Endothelial cell of hepatic sinusoid (primary cell): ENCODE measurements at regions not wholly inside any gene's neighbourhood (a gene's known extent, or its start where the extent isn't known, plus 50 kb on each side); places are given as distances from the start of the nearest gene placed in this dataset.

Source experiments
- in situ Hi-C: cut with HindIII; loops from 2 replicates; pipeline ENCODE4 v1.10.0; 2017; ENCODE audit warnings: low sequenced_read_pairs

DNA sequence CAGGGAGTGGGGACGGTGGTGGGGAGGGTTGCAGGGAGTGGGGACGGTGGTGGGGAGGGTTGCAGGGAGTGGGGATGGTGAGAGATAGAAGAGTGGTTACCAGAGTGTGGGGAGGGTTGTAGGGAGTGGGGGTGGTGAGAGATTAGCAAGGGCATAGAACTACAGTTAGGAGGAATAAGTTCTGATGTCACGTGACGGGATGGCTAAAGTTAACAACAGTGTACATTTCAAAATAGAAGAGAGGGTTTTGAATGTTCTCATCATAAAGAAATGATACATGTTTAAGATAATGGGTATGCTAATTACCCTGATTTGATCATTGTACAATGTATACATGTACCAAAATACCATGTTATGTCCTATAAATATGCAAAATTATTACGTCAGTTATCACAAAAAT is 57.6 kb upstream of the FRMD1 start:
- in situ Hi-C loops: no loop called here

DNA sequence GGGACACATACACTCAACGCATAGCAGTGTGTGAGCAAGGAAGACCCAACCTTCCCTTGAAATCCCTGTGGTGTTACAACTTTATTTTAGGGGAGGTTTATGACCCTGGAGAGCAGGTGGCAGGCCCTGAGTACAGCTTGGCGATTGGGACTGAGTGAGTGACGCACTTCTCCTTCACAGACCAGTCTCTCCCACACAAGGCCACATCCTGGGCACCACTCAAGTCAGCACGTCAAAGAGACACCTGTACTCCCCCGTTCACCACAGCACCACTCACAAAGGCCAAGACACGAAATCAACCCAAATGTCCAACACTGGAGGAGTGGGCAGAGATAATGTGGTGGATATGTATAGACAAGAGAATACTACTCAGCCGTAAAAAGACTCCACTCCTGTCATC is 57.0 kb upstream of the FRMD1 start:
- in situ Hi-C loops: no loop called here

DNA sequence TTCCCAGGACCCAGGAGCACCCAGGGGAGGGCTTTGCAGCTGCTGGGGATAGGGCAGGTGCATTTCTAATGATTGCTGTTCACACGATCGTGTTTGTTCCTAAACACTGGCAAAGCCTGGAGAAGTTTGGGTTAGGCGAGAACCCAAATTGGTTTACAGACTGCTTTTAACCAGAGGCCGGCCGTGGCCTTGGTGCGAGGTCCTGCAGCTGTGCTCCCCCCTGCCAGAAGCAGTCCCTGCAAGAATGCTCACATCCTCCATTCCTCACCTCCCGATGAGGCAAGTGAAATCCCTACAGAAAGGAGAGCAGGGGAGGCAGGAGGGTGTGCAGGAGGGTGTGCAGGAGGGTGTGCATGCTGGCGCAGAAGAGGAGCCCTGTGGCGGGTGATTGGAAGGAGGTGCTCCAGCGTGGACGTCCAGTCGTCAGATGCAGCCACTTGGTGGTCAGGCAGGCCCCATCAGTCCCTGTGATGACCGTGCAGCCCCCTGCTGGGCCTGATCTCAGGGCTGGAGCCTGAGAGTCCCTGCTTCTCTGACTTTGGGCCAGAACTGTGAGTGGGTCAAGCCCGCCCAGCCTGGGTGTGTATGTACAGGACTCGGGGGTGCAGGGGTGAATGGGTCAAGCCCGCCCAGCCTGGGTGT is 55.7 kb upstream of the FRMD1 start:
- in situ Hi-C loops: no loop called here

GRCh38 chr6:168133687-168134559 is 54.9 kb upstream of the FRMD1 start:
- in situ Hi-C loops: no loop called here

GRCh38 chr6:168133168-168133561 is 54.2 kb upstream of the FRMD1 start:
- in situ Hi-C loops: no loop called here

DNA sequence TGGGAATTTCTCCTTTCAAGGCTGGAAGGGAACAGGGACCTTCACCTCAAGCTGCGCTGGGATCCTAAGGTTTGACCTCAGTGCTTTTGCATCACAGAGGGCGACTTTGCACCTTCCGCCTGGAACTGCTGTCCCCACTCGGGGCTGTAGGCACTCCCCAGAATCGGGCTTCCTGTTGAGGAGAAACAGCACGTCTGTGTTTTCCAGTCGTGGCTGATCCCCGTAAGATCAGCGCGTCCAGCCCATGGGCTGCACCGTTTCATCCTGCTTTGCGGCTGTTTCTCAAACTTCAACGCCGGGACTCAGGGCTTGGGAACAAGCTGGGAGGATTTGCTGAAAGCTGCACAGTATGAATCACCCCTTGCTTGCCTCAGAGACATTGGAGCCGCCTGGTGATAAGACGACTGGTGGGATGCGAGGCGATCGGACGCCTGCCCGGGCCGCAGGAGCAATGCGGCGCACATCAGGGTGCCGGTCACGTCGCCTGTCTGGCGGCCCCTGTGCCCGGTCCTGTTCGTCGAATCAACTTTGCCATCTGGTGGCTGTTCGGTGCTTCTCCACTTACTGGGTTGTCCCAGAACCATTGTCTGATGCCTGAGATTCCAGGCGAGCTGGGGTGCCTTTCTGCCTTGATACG is 53.6 kb upstream of the FRMD1 start:
- in situ Hi-C loops: no loop called here

DNA sequence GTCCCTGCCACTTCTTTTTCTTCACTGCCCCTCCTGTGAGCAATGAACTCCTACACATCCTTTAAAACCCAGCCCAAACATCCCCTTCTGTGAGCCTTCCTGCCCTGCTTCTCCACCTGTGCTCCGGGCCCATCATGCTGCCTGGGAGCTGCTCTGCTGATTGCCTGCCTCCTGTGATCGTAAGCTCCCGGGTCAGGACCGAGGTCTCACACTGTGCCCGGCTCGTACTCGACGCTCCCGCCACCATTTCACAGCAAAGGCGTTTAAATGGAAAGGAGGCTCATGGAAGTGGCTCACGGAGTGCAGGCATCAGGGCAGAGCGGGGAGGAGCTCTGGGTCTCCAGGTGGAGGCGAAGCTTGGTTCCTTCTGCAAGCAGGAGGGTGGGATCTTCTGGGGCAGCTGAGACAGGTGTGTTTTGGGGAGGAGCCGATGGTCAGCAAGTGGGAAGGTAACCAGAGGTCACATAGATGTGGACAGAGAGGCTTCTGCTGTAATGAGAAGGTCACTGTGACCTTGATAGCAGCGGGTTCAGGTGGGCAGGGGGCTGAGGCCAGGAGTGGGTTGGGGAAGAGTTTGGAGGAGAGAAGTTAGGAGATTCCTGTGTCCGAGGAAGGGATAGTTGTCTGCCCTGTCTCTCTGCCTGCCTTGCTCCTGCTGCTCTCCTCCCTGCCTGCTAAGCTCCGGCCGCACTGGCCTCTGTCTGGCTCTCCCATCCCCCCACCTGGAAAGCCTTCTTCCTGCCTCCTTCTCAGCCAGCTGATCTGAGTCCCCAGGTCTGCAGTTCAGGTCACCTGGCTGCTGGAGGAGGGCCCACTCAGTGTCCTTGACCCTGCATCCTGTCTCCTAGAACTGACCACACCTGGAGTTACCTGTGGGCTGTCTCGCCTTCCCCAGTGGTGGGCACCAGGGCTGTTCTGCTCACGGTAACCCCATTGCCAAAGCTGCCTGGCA is 52.7 kb upstream of the FRMD1 start:
- in situ Hi-C loops: no loop called here

- in situ Hi-C loops: no loop called here
These were observed 51.8 kb upstream of the FRMD1 start for GRCh38 chr6:168130697-168131371.

DNA sequence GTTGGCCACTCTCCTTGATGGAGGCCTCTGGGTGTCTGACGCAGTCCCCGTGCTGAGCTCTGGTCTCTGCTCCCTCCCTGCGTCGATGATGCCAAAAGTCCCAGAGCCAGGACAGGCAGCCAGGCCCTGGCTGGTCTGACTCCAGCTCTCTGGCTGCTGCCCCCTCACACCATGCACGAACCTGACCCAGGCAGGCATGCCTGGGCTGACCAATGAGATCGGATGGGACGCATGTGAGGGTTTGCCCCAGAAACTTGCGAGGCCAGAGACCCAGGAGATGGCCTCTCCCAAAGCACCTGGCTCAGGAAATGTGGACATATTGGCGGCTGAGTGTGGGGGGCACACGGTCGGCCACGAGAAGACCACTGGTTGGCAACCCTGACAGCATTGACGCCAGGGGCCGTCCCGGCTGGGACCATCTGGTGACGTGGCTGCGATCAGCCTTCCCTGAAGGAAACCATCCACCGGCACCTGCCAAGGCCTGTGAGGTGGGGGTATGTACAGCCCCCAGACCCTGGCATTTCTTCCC is 51.2 kb upstream of the FRMD1 start:
- in situ Hi-C loops: no loop called here

DNA sequence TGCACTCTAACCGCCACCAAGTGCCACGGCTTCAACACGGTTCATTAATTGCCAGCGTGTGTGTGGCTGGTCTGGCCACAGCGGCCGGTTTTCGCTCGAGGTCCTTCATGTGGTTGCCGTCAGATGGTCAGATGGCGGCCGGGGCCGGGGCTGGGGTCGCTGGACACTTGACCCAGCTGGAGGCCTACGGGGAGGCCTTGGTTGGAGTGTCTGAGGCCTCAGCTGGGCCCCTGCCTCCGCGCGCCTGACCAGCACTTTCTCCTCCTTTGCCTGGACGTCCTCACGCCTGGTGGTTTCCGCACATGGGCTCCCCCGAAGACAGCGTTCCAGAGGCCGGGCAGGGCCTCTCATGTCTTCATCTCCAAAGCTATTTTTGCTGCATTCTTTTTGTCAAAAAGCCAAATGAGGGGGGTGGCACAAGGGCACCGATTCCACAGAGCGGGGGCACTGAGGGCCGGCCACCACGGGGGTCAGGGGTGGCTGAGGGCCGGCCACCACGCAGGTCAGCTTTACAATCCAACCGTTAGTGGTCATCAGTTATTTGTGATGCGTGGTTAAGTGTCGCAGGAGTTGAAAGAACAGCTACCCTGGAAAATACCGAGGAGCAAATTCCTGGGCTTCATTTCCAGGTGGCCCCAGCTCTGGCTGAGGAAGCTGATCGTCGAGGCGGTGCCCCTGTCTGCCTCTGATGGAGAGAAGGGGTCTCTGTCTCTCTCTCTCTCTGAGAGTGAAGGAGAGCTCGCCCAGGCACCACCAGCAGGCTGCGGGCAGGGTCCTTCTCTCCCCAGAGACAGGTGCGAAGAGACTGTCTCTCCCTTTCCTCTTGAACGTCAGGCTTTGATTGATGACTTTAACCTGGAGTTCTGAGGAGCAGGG is 50.5 kb upstream of the FRMD1 start:
- in situ Hi-C loops: no loop called here

- in situ Hi-C loops: no loop called here
These were observed 49.7 kb upstream of the FRMD1 start for GRCh38 chr6:168128631-168129291.
